ENCODE measurements at regions not wholly inside any gene's neighbourhood (a gene's known extent, or its start where the extent isn't known, plus 50 kb on each side); places are given as distances from the start of the nearest gene placed in this dataset.

- Histone ChIP-seq H2AFZ (ENCODE audit: low read depth, low read length) (no peak overlapping the region), H3K4me3 (replicated peaks in 1 of 3; ENCODE audit: insufficient read depth in 1 of 3, low read depth in 1 of 3, low read length in 3 of 3) (no peak overlapping the region), H3K9ac (replicated peaks; ENCODE audit: extremely low read depth, insufficient read depth, low read length) (no peak overlapping the region), H3K27ac (ENCODE audit: insufficient read depth, low read depth, low read length) (no peak overlapping the region), H3K4me1 (ENCODE audit: control insufficient read depth, extremely low read depth, insufficient read depth, low read length) (no peaks in the 10 kb centered on the region), H3K4me2 (ENCODE audit: insufficient read depth, low read length) (no peak overlapping the region), H3K9me3 (replicated peaks; ENCODE audit: control insufficient read depth, insufficient read depth, low read length) (no peaks in the 10 kb centered on the region), H3K9me1 (replicated peaks; ENCODE audit: control insufficient read depth, extremely low read depth, insufficient read depth, low read length) (no peaks in the 10 kb centered on the region), H3K36me3 (ENCODE audit: control insufficient read depth in 2 of 2, extremely low read depth in 1 of 2, insufficient read depth in 2 of 2, low read length in 2 of 2) (no peaks in the 10 kb centered on the region), H3K79me2 (ENCODE audit: control insufficient read depth, insufficient read depth, low read length) (no peaks in the 10 kb centered on the region), H3K27me3 (ENCODE audit: control insufficient read depth in 2 of 2, insufficient read depth in 2 of 2, low read length in 2 of 2) (no peaks in the 10 kb centered on the region), H4K20me1 (replicated peaks; ENCODE audit: control insufficient read depth, extremely low read depth, insufficient read depth, low read length) (no peaks in the 10 kb centered on the region)
- ChIA-PET POLR2A (no interaction called here), CTCF (no interaction called here)
- dilution Hi-C loops (cut with MboI; ENCODE audit: extremely low pct_ligation_motif_present, low sequenced_read_pairs), result no loop called here
- BruUV-seq (replicated peaks), result no TSS peak
- TF ChIP-seq POLR2A (IDR thresholded peaks at IDR 0.05; ENCODE audit: low read depth, low read length), result no peak
- TF ChIP-seq FOS (IDR thresholded peaks at IDR 0.05; ENCODE audit: borderline replicate concordance, insufficient read depth, low read length), result no peak
- TF ChIP-seq POLR2AphosphoS5 (IDR thresholded peaks at IDR 0.05; ENCODE audit: insufficient read depth, low read depth, low read length), result no peak
- TF ChIP-seq EZH2 (IDR thresholded peaks at IDR 0.05; ENCODE audit: borderline replicate concordance, low read depth, low read length, severe bottlenecking), result no peak
- TF ChIP-seq JUN (IDR thresholded peaks at IDR 0.05; ENCODE audit: borderline replicate concordance, insufficient read depth, insufficient read length, low read depth), result no peak
- TF ChIP-seq GATA2 (IDR thresholded peaks at IDR 0.05; ENCODE audit: insufficient read depth, insufficient read length, low read depth, low read length), result no peak
- TF ChIP-seq, protein P1, sequence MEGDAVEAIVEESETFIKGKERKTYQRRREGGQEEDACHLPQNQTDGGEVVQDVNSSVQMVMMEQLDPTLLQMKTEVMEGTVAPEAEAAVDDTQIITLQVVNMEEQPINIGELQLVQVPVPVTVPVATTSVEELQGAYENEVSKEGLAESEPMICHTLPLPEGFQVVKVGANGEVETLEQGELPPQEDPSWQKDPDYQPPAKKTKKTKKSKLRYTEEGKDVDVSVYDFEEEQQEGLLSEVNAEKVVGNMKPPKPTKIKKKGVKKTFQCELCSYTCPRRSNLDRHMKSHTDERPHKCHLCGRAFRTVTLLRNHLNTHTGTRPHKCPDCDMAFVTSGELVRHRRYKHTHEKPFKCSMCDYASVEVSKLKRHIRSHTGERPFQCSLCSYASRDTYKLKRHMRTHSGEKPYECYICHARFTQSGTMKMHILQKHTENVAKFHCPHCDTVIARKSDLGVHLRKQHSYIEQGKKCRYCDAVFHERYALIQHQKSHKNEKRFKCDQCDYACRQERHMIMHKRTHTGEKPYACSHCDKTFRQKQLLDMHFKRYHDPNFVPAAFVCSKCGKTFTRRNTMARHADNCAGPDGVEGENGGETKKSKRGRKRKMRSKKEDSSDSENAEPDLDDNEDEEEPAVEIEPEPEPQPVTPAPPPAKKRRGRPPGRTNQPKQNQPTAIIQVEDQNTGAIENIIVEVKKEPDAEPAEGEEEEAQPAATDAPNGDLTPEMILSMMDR (IDR thresholded peaks at IDR 0.05; ENCODE audit: extremely low read depth in 1 of 2, insufficient read depth in 1 of 2, low read depth in 1 of 2, low read length in 2 of 2), result no peak
- no peak for TF ChIP-seq MAX (IDR thresholded peaks at IDR 0.05; ENCODE audit: insufficient read depth, insufficient read length)
- TF ChIP-seq MYC (IDR thresholded peaks at IDR 0.05; ENCODE audit: low read depth, low read length), result no peak
- no peak for FAIRE-seq
- no peak for DNase-seq (ENCODE audit: low read depth, low spot score)
- intact Hi-C loops (cut with micrococcal nuclease), result no loop called here
Measured at GRCh38 chr5:165631235-165631634, 2125.8 kb downstream of the MAT2B start.

Measured in endothelial cell of umbilical vein (primary cell).